Stimulated activated CD4-positive, alpha-beta T cell treated with anti-CD3 and anti-CD28 coated beads, Interleukin-2, amount 100 ng/mL, for 4 hours (primary cell): ENCODE measurements at regions not wholly inside any gene's neighbourhood (a gene's known extent, or its start where the extent isn't known, plus 50 kb on each side); places are given as distances from the start of the nearest gene placed in this dataset.

ENCODE experiments used
- DNase-seq: peaks from one replicate; pipeline ENCODE4 v3.0.0-alpha.2; 2020; ENCODE audit warnings: low read depth

- DNase-seq, result no peak
These were observed 171.9 kb upstream of the ZNF267 start for GRCh38 chr16:31701734-31702133.

- DNase-seq, result no peak
These were observed 170.8 kb upstream of the ZNF267 start for GRCh38 chr16:31702796-31703195.

- DNase-seq, result no peak
These were observed 170.0 kb upstream of the ZNF267 start for GRCh38 chr16:31703526-31704128.

GRCh38 chr16:31704138-31704537 lies 169.5 kb upstream of the ZNF267 start:
- no peak for DNase-seq

GRCh38 chr16:31705371-31705770 lies 168.2 kb upstream of the ZNF267 start:
- no peak for DNase-seq

- DNase-seq, result no peak
These were observed 167.3 kb upstream of the ZNF267 start for GRCh38 chr16:31706318-31706717.

- no peak for DNase-seq
These were observed 166.7 kb upstream of the ZNF267 start for GRCh38 chr16:31706925-31707324.

- DNase-seq, result no peak
These were observed 165.8 kb upstream of the ZNF267 start for GRCh38 chr16:31707743-31708335.

GRCh38 chr16:31708348-31708747 lies 165.3 kb upstream of the ZNF267 start:
- DNase-seq, result no peak

- DNase-seq, result no peak
These were observed 164.4 kb upstream of the ZNF267 start for GRCh38 chr16:31709181-31709580.

- no peak for DNase-seq
These were observed 163.5 kb upstream of the ZNF267 start for GRCh38 chr16:31710134-31710533.

GRCh38 chr16:31710880-31711279 lies 162.7 kb upstream of the ZNF267 start:
- DNase-seq, result no peak

GRCh38 chr16:31711344-31711845 lies 162.2 kb upstream of the ZNF267 start:
- no peak for DNase-seq

- no peak for DNase-seq
These were observed 161.5 kb upstream of the ZNF267 start for GRCh38 chr16:31712064-31712540.

- peak; percentile 90 for DNase-seq
These were observed 160.3 kb upstream of the ZNF267 start for GRCh38 chr16:31713071-31713944.

- DNase-seq, result no peak
These were observed 159.4 kb upstream of the ZNF267 start for GRCh38 chr16:31713945-31714902.

- DNase-seq, result no peak
These were observed 158.6 kb upstream of the ZNF267 start for GRCh38 chr16:31714903-31715504.

- no peak for DNase-seq
These were observed 157.7 kb upstream of the ZNF267 start for GRCh38 chr16:31715915-31716314.

GRCh38 chr16:31718998-31719397 lies 154.6 kb upstream of the ZNF267 start:
- no peak for DNase-seq

- no peak for DNase-seq
These were observed 146.1 kb upstream of the ZNF267 start for GRCh38 chr16:31727553-31727952.

GRCh38 chr16:31734265-31734664 lies 139.3 kb upstream of the ZNF267 start:
- no peak for DNase-seq
